HCT116 (cell line): ENCODE measurements at regions not wholly inside any gene's neighbourhood (a gene's known extent, or its start where the extent isn't known, plus 50 kb on each side); places are given as distances from the start of the nearest gene placed in this dataset.

Source experiments
- ATAC-seq: fragments of 200-7000 bp; cut with Tn5 transposase; 2 replicates; pipeline ENCODE4 v1.9.1; 2020; ENCODE audit warnings: mild to moderate bottlenecking, moderate library complexity
- BruUV-seq: library from RNA; stranded (reverse); fragments of 400-500 nt; replicated peaks from 2 replicates; lab custom pipeline; 2021; lab: Mats Ljungman, UMichigan
- CTCF ChIA-PET: fragments of 300-600 bp; sonication (Branson Sonifier 250); formaldehyde crosslinking; loops from one replicate; lab custom pipeline; 2021; ENCODE audit warnings: antibody characterized with exemption; lab: Charles Lee
- POLR2A ChIA-PET: fragments of 300-600, 350-600 bp; sonication (Branson Sonifier 250); formaldehyde crosslinking; loops from one replicate; lab custom pipeline; 2021; ENCODE audit warnings: antibody characterized with exemption; lab: Charles Lee
- RAD21 ChIA-PET, 2 experiments: fragments of 300-600 bp; sonication (Branson Sonifier 250); formaldehyde crosslinking; loops; one replicate each; lab custom pipeline; 2023; ENCODE audit warnings: low total read pairs in 2 of 2; ENCODE audit not compliant: uncharacterized antibody in 2 of 2, unreplicated experiment in 2 of 2, low non-redundant PET in 1 of 2; lab: Charles Lee
- DNase-seq: peaks from one replicate; pipeline ENCODE4 v3.0.0-alpha.2; 2010; ENCODE audit warnings: low read depth, low spot score
- H2AFZ ChIP-seq: fragments of 200-600 bp; shearing (Covaris generic), sonication (generic); 2 replicates; pipeline ENCODE4 v1.6.1; 2017; ENCODE audit warnings: low read depth, mixed run types, mixed read lengths, antibody characterized with exemption, low read length; ENCODE audit not compliant: poor library complexity, severe bottlenecking
- H3K27ac ChIP-seq: 2 replicates; pipeline ENCODE4 v1.5.1; 2012; ENCODE audit warnings: low read depth, low read length
- H3K27me3 ChIP-seq: fragments of 200-600 bp; sonication (generic); 2 replicates; pipeline ENCODE4 v1.6.1; 2016; ENCODE audit warnings: mixed run types, low read length, mixed read lengths; ENCODE audit not compliant: insufficient read depth
- H3K36me3 ChIP-seq, 2 experiments: fragments of 200-500 bp in 1 of 2; fragments of 200-600 bp in 1 of 2; sonication (Bioruptor generic) in 1 of 2; sonication (generic) in 1 of 2; 2 replicates each; pipeline versions ENCODE4 v1.5.1 to v1.6.1; 2014 to 2016; ENCODE audit warnings: low read length in 2 of 2, inconsistent platforms in 1 of 2, mixed read lengths in 1 of 2, mixed run types in 1 of 2; ENCODE audit not compliant: insufficient read depth in 2 of 2, control insufficient read depth in 1 of 2
- H3K4me1 ChIP-seq, 2 experiments: fragments of 200-600 bp in 1 of 2; sonication (generic) in 1 of 2; 2 replicates each; pipeline versions ENCODE4 v1.5.1 to v1.6.1; 2012 to 2017; ENCODE audit warnings: low read length in 2 of 2, inconsistent platforms in 1 of 2, mild to moderate bottlenecking in 1 of 2, mixed read lengths in 1 of 2, mixed run types in 1 of 2, moderate library complexity in 1 of 2; ENCODE audit not compliant: insufficient read depth in 2 of 2, control insufficient read depth in 1 of 2
- H3K4me2 ChIP-seq: fragments of 200-600 bp; sonication (generic); 2 replicates; pipeline ENCODE4 v1.6.1; 2017; ENCODE audit warnings: mixed run types, low read length, mixed read lengths
- H3K4me3 ChIP-seq, 2 experiments: fragments of 200-600 bp in 1 of 2; sonication (generic) in 1 of 2; replicated peaks in 1 of 2; 2 replicates each; pipeline ENCODE4 v1.5.1; 2011 to 2016; ENCODE audit warnings: low read length in 2 of 2, control low read depth in 1 of 2, low read depth in 1 of 2, mild to moderate bottlenecking in 1 of 2, mixed read lengths in 1 of 2, mixed run types in 1 of 2
- H3K79me2 ChIP-seq: fragments of 200-600 bp; sonication (generic); 2 replicates; pipeline ENCODE4 v1.6.1; 2017; ENCODE audit warnings: mild to moderate bottlenecking, mixed run types, low read length, moderate library complexity, mixed read lengths; ENCODE audit not compliant: insufficient read depth
- H3K9ac ChIP-seq: fragments of 200-600 bp; sonication (generic); 2 replicates; pipeline ENCODE4 v1.6.1; 2016; ENCODE audit warnings: low read length, mixed read lengths
- H3K9me2 ChIP-seq: fragments of 200-600 bp; sonication (generic), shearing (Covaris generic); 2 replicates; pipeline ENCODE4 v1.6.1; 2017; ENCODE audit warnings: mixed run types, mild to moderate bottlenecking, moderate library complexity; ENCODE audit not compliant: insufficient read depth
- H3K9me3 ChIP-seq, 2 experiments: fragments of 200-500 bp in 1 of 2; fragments of 200-600 bp in 1 of 2; sonication (Bioruptor generic) in 1 of 2; sonication (generic) in 1 of 2; 2 replicates each; pipeline ENCODE4 v1.6.1; 2014 to 2017; ENCODE audit warnings: low read length in 2 of 2, mixed read lengths in 2 of 2, inconsistent platforms in 1 of 2, low read depth in 1 of 2, mild to moderate bottlenecking in 1 of 2, mixed run types in 1 of 2, moderate library complexity in 1 of 2; ENCODE audit not compliant: control insufficient read depth in 1 of 2, insufficient read depth in 1 of 2
- H4K20me1 ChIP-seq: fragments of 200-600 bp; sonication (generic), shearing (Covaris generic); 2 replicates; pipeline ENCODE4 v1.6.1; 2017; ENCODE audit warnings: mixed run types, mild to moderate bottlenecking, moderate library complexity; ENCODE audit not compliant: insufficient read depth
- CEBPB ChIP-seq: IDR thresholded peaks from 2 replicates; pipeline ENCODE4 v1.6.1; 2012; ENCODE audit warnings: low read depth
- EZH2 ChIP-seq: fragments of 200-600 bp; sonication (generic); IDR thresholded peaks from 2 replicates; pipeline ENCODE4 v1.6.1; 2017; ENCODE audit warnings: antibody characterized with exemption, mixed run types
- POLR2A ChIP-seq: IDR thresholded peaks from 2 replicates; pipeline ENCODE4 v1.7.0; 2011; ENCODE audit warnings: borderline replicate concordance; ENCODE audit not compliant: insufficient read depth, insufficient read length; ENCODE audit errors: extremely low read depth
- POLR2AphosphoS5 ChIP-seq: IDR thresholded peaks from 2 replicates; pipeline ENCODE4 v1.6.1; 2011; ENCODE audit warnings: mild to moderate bottlenecking, low read depth, low read length, moderate library complexity
- RAD21 ChIP-seq: IDR thresholded peaks from 2 replicates; pipeline ENCODE4 v1.6.1; 2012; ENCODE audit warnings: low read depth, mild to moderate bottlenecking
- TCF7L2 ChIP-seq: IDR thresholded peaks from 2 replicates; pipeline ENCODE4 v1.7.0; 2011; ENCODE audit warnings: borderline replicate concordance, inconsistent platforms; ENCODE audit not compliant: insufficient read depth, insufficient read length; ENCODE audit errors: extremely low read depth
- ZNF274 ChIP-seq: fragments of 200-500 bp; sonication (Bioruptor generic); IDR thresholded peaks from 2 replicates; pipeline ENCODE4 v1.6.1; 2014; ENCODE audit warnings: mild to moderate bottlenecking, low read depth, low read length, inconsistent platforms
- intact Hi-C: fragments of 100-400 bp; cut with micrococcal nuclease; formaldehyde crosslinking; loops from 2 replicates; pipeline ENCODE4 v1.10.0; 2022
- TF ChIP-seq, protein P1 (sequence below), 3 experiments: fragments of 200-600 bp in 1 of 3; sonication (generic) in 1 of 3; IDR thresholded peaks in 2 of 3; conservative IDR thresholded peaks in 1 of 3; 2 replicates each; pipeline ENCODE4 v1.5.1; 2012 to 2017; ENCODE audit warnings: low read depth in 2 of 3, low read length in 2 of 3, antibody characterized with exemption in 1 of 3, borderline replicate concordance in 1 of 3, control low read depth in 1 of 3, mild to moderate bottlenecking in 1 of 3, mixed read lengths in 1 of 3, mixed run types in 1 of 3, moderate library complexity in 1 of 3; ENCODE audit not compliant: insufficient read depth in 1 of 3
- TF ChIP-seq, protein P2 (sequence below): IDR thresholded peaks from 2 replicates; pipeline ENCODE4 v1.6.1; 2011; ENCODE audit warnings: mild to moderate bottlenecking, low read length, moderate library complexity; ENCODE audit not compliant: insufficient replicate concordance; ENCODE audit errors: extremely low read depth

GRCh38 chr5:30041831-30042385 is 1151.6 kb upstream of the CDH6 start:
- ATAC-seq (no peak), DNase-seq (no peak)
- Histone ChIP-seq H3K9ac (no peak overlapping the region), H3K9me3 (peaks cover 7% of the 10 kb centered on the region in 2 experiments; a peak in 2 of 4 replicates), H3K4me2 (no peak overlapping the region), H3K9me2 (no peaks in the 10 kb centered on the region), H3K27ac (no peak overlapping the region), H3K4me1 (no peaks in the 10 kb centered on the region), H3K36me3 (no peaks in the 10 kb centered on the region), H2AFZ (no peak overlapping the region), H3K27me3 (no peaks in the 10 kb centered on the region), H3K79me2 (no peaks in the 10 kb centered on the region), H4K20me1 (no peaks in the 10 kb centered on the region), H3K4me3 (no peak overlapping the region)
- TF ChIP-seq TCF7L2 (peak; percentile 38), ZNF274 (no peak), RAD21 (no peak), EZH2 (no peak)
- TF ChIP-seq, protein P1, sequence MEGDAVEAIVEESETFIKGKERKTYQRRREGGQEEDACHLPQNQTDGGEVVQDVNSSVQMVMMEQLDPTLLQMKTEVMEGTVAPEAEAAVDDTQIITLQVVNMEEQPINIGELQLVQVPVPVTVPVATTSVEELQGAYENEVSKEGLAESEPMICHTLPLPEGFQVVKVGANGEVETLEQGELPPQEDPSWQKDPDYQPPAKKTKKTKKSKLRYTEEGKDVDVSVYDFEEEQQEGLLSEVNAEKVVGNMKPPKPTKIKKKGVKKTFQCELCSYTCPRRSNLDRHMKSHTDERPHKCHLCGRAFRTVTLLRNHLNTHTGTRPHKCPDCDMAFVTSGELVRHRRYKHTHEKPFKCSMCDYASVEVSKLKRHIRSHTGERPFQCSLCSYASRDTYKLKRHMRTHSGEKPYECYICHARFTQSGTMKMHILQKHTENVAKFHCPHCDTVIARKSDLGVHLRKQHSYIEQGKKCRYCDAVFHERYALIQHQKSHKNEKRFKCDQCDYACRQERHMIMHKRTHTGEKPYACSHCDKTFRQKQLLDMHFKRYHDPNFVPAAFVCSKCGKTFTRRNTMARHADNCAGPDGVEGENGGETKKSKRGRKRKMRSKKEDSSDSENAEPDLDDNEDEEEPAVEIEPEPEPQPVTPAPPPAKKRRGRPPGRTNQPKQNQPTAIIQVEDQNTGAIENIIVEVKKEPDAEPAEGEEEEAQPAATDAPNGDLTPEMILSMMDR (IDR thresholded peaks at IDR 0.05 in 2 of 3, conservative IDR thresholded peaks at IDR 0.05 in 1 of 3; ENCODE audit: borderline replicate concordance in 1 of 3, insufficient read depth in 1 of 3, low read depth in 2 of 3, low read length in 2 of 3), result no peak
- CTCF ChIA-PET, result no interaction called here
- RAD21 ChIA-PET, result no interaction called here
- intact Hi-C loops, result no loop called here
- no TSS peak for BruUV-seq
- POLR2A ChIA-PET, result no interaction called here

DNA sequence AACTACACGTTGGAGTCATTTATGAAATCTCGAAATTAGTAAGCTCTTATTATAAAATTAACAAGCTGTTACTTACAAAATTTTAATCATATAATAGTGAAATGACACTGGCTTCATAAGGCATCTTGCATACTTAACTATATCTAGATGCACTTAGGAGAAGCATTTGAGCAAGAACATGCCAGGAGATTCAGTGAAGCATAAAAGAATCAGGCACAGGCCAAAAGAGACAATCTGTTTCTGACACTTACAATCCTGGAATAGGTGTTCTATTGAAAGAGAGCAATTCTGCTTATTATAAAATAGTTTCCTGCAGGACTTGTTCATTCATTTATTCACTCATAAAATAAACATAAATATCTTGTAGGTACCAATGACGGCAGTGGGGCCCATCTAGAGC is 1152.2 kb upstream of the CDH6 start:
- H3K4me3 ChIP-seq, result no peak overlapping the region
- no peaks in the 10 kb centered on the region for H3K79me2 ChIP-seq
- H3K9me2 ChIP-seq, result no peaks in the 10 kb centered on the region
- ChIA-PET RAD21 (no interaction called here), POLR2A (no interaction called here), CTCF (no interaction called here)
- ATAC-seq (no peak), DNase-seq (no peak)
- no peak overlapping the region for H3K4me2 ChIP-seq
- no peak overlapping the region for H3K9ac ChIP-seq
- H3K27ac ChIP-seq, result no peak overlapping the region
- H2AFZ ChIP-seq, result no peak overlapping the region
- H4K20me1 ChIP-seq, result no peaks in the 10 kb centered on the region
- no peaks in the 10 kb centered on the region for H3K36me3 ChIP-seq
- TF ChIP-seq CEBPB, result no peak
- no peak for TF ChIP-seq POLR2A
- TF ChIP-seq POLR2AphosphoS5, result no peak
- TF ChIP-seq, protein P2, sequence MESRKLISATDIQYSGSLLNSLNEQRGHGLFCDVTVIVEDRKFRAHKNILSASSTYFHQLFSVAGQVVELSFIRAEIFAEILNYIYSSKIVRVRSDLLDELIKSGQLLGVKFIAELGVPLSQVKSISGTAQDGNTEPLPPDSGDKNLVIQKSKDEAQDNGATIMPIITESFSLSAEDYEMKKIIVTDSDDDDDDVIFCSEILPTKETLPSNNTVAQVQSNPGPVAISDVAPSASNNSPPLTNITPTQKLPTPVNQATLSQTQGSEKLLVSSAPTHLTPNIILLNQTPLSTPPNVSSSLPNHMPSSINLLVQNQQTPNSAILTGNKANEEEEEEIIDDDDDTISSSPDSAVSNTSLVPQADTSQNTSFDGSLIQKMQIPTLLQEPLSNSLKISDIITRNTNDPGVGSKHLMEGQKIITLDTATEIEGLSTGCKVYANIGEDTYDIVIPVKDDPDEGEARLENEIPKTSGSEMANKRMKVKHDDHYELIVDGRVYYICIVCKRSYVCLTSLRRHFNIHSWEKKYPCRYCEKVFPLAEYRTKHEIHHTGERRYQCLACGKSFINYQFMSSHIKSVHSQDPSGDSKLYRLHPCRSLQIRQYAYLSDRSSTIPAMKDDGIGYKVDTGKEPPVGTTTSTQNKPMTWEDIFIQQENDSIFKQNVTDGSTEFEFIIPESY, result no peak
- intact Hi-C loops, result no loop called here
- BruUV-seq, result no TSS peak
- H3K27me3 ChIP-seq, result no peaks in the 10 kb centered on the region
- H3K4me1 ChIP-seq, result no peaks in the 10 kb centered on the region
- H3K9me3 ChIP-seq, result peaks cover 4 to 7% of the 10 kb centered on the region in 2 experiments; a peak in 2 of 4 replicates
